ENCODE measurements at regions not wholly inside any gene's neighbourhood (a gene's known extent, or its start where the extent isn't known, plus 50 kb on each side); places are given as distances from the start of the nearest gene placed in this dataset.

DNA sequence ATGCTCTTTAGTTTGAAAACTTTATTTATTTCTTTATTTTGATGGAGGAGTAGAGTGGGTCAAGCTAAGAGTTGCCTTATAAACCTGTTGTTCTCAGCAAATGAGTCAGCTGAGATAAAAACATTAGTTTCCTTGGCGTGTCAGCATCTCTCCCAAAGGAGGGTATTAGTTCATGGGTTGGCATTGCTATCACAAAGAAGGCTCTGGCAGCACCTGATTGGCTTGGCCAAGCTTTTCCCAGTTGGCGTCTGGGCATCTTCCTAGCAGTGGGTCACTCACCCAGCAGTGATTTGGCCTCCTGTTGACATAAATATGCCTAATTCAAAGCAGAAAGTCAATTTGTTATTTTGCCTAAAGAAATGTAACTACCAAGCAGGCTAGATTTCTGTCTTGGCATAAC is 200.7 kb upstream of the TNP1 start:
- TF ChIP-seq, protein P1, sequence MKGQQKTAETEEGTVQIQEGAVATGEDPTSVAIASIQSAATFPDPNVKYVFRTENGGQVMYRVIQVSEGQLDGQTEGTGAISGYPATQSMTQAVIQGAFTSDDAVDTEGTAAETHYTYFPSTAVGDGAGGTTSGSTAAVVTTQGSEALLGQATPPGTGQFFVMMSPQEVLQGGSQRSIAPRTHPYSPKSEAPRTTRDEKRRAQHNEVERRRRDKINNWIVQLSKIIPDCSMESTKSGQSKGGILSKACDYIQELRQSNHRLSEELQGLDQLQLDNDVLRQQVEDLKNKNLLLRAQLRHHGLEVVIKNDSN (IDR thresholded peaks at IDR 0.05; ENCODE audit: borderline replicate concordance, extremely low read length, insufficient read depth, low read depth, low read length): no peak
- no peak for TF ChIP-seq PML (IDR thresholded peaks at IDR 0.05; ENCODE audit: low read length)
- in situ Hi-C loops (cut with MboI) (no loop called here), intact Hi-C loops (cut with micrococcal nuclease; ENCODE audit: unreplicated experiment) (no loop called here)
- no peak overlapping the region for H3K4me2 ChIP-seq (ENCODE audit: control insufficient read depth, insufficient read depth)
- FAIRE-seq: no peak
- BruUV-seq (replicated peaks): no TSS peak
- no peaks in the 10 kb centered on the region for H3K27me3 ChIP-seq (replicated peaks in 1 of 2; ENCODE audit: control insufficient read depth in 2 of 2, insufficient read depth in 2 of 2, low read length in 1 of 2)
- no peaks in the 10 kb centered on the region for H3K9me3 ChIP-seq (replicated peaks; ENCODE audit: control insufficient read depth, insufficient read depth, low read length)
- H3K27ac ChIP-seq (ENCODE audit: control insufficient read depth, insufficient read depth): no peak overlapping the region
- H2AFZ ChIP-seq (ENCODE audit: control insufficient read depth, low read depth, low read length): no peak overlapping the region
- SMC1A ChIA-PET (ENCODE audit: uncharacterized antibody, unreplicated experiment): interaction anchor here (1.5 kb wide), 1 partner anchor 19 kb away, joined by 3 read pairs; no protein-coding TSS in a partner anchor
- POLR2A ChIA-PET: no interaction called here
- RAD21 ChIA-PET (ENCODE audit: unreplicated experiment): no interaction called here
- no peak for DNase-seq (ENCODE audit: low read depth, low spot score)
- H3K4me1 ChIP-seq (ENCODE audit: control insufficient read depth, insufficient read depth, low read length): peaks cover 5% of the 10 kb centered on the region; the same call in 1 of the 2 replicates
- no peak overlapping the region for H3K4me3 ChIP-seq
- WGBS (ENCODE audit: insufficient coverage, insufficient replicate concordance, low lambda C conversion rate, missing lambda C conversion rate): 12% methylated on average over 2 of the region's 2 CpGs
- CTCF ChIA-PET: no interaction called here
- no peaks in the 10 kb centered on the region for H4K20me1 ChIP-seq (ENCODE audit: control insufficient read depth, insufficient read depth)
- no peak for ATAC-seq
- no peak overlapping the region for H3K9ac ChIP-seq (ENCODE audit: control insufficient read depth, insufficient read depth, low read length)
- H3K79me2 ChIP-seq (ENCODE audit: control insufficient read depth, insufficient read depth, low read length): no peaks in the 10 kb centered on the region
- no peaks in the 10 kb centered on the region for H3K36me3 ChIP-seq (ENCODE audit: control insufficient read depth in 2 of 2, insufficient read depth in 2 of 2, low read length in 1 of 2)

DNA sequence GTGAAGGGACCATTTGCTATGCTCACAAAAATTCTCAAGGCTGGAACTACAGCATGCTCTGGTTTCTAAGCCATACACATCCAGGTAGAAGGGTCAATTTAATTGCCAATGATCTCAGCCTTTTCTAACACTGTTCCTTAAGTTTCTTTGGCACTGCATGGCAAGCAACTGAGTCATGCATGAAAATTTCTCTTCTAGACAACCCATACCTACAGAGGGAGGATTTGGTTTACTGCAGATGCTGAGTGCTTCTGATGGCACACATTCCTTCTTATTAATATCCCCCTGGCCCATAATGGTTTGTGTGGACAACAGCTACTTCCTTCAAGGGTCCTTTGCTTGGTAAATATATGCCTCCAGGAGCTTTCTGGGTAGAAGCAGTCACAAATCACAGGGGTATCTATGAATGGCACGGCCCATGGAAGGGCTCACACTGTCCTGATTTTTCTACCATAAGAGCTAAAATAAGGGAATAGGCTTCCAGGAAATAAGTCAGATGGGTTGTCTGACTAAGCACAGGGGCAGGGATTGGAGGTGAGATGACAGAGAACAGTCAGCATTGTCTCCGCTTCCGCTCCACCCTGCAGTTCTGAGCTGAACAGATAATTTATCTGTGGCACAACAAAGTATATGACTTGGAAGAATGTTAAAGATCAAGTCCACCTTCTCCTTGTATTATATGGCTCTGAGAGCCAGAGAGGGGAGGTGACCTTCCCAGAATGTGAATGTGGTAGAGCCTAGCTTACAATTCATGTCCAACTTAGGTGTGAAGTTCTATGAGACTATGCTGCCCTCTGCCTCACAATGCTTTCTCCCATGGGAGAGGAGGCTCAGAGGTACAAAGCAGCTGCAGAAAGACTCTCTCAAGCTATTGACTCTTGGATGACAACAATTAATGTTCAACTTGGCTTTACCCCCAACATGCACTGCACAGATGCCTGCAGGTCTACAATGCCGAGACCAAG is 199.2 kb upstream of the TNP1 start:
- ChIA-PET RAD21 (ENCODE audit: unreplicated experiment) (no interaction called here), CTCF (interaction anchor here (0.9 to 2.0 kb wide), 4 partner anchors 14 to 107 kb away, joined by 3 to 5 read pairs (median 4); no protein-coding TSS in a partner anchor), SMC1A (ENCODE audit: uncharacterized antibody, unreplicated experiment) (interaction anchor here (1.5 kb wide), 1 partner anchor 20 kb away, joined by 3 read pairs; no protein-coding TSS in a partner anchor), POLR2A (no interaction called here)
- H3K4me1 ChIP-seq (ENCODE audit: control insufficient read depth, insufficient read depth, low read length): 0 out of 2 replicates have a peak, but pooled peaks cover under 1% of the 10 kb centered on the region
- TF ChIP-seq ZNF622 (IDR thresholded peaks at IDR 0.05) (no peak), ZNF24 (IDR thresholded peaks at IDR 0.05) (no peak), POLR2AphosphoS5 (IDR thresholded peaks at IDR 0.05; ENCODE audit: low read length) (no peak), CBX3 (IDR thresholded peaks at IDR 0.05; ENCODE audit: borderline replicate concordance, low read depth) (no peak), MTA3 (IDR thresholded peaks at IDR 0.05; ENCODE audit: borderline replicate concordance, low read length) (no peak), YBX1 (IDR thresholded peaks at IDR 0.05) (no peak), PML (IDR thresholded peaks at IDR 0.05; ENCODE audit: low read length) (no peak), STAT1 (conservative IDR thresholded peaks at IDR 0.05) (no peak), SREBF1 (IDR thresholded peaks at IDR 0.05; ENCODE audit: low read length) (no peak), CHD4 (IDR thresholded peaks at IDR 0.05) (no peak), NFYB (IDR thresholded peaks at IDR 0.05; ENCODE audit: insufficient read depth, low read depth, low read length) (no peak), BMI1 (IDR thresholded peaks at IDR 0.05; ENCODE audit: borderline replicate concordance) (no peak), GATAD2B (conservative IDR thresholded peaks at IDR 0.05; ENCODE audit: low read depth) (no peak), EZH2 (IDR thresholded peaks at IDR 0.05; ENCODE audit: borderline replicate concordance, control insufficient read depth, low read depth, low read length) (no peak)
- TF ChIP-seq, protein P2, sequence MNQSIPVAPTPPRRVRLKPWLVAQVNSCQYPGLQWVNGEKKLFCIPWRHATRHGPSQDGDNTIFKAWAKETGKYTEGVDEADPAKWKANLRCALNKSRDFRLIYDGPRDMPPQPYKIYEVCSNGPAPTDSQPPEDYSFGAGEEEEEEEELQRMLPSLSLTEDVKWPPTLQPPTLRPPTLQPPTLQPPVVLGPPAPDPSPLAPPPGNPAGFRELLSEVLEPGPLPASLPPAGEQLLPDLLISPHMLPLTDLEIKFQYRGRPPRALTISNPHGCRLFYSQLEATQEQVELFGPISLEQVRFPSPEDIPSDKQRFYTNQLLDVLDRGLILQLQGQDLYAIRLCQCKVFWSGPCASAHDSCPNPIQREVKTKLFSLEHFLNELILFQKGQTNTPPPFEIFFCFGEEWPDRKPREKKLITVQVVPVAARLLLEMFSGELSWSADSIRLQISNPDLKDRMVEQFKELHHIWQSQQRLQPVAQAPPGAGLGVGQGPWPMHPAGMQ (IDR thresholded peaks at IDR 0.05; ENCODE audit: borderline replicate concordance): no peak
- H3K9ac ChIP-seq (ENCODE audit: control insufficient read depth, insufficient read depth, low read length): no peak overlapping the region
- H2AFZ ChIP-seq (ENCODE audit: control insufficient read depth, low read depth, low read length): no peak overlapping the region
- H3K79me2 ChIP-seq (ENCODE audit: control insufficient read depth, insufficient read depth, low read length): no peaks in the 10 kb centered on the region
- no peaks in the 10 kb centered on the region for H3K9me3 ChIP-seq (replicated peaks; ENCODE audit: control insufficient read depth, insufficient read depth, low read length)
- no TSS peak for BruUV-seq (replicated peaks)
- WGBS (ENCODE audit: insufficient coverage, insufficient replicate concordance, low lambda C conversion rate, missing lambda C conversion rate): 71% methylated on average over 4 of the region's 4 CpGs
- DNase-seq (ENCODE audit: low read depth, low spot score): no peak
- H3K4me2 ChIP-seq (ENCODE audit: control insufficient read depth, insufficient read depth): no peak overlapping the region
- H3K27ac ChIP-seq (ENCODE audit: control insufficient read depth, insufficient read depth): no peak overlapping the region
- no peak for FAIRE-seq
- no peaks in the 10 kb centered on the region for H3K27me3 ChIP-seq (replicated peaks in 1 of 2; ENCODE audit: control insufficient read depth in 2 of 2, insufficient read depth in 2 of 2, low read length in 1 of 2)
- ATAC-seq: no peak
- in situ Hi-C loops (cut with MboI) (no loop called here), intact Hi-C loops (cut with micrococcal nuclease; ENCODE audit: unreplicated experiment) (loop anchor here (10.0 kb wide), 1 partner anchor 106 kb away; no protein-coding TSS in a partner anchor)
- H3K36me3 ChIP-seq (ENCODE audit: control insufficient read depth in 2 of 2, insufficient read depth in 2 of 2, low read length in 1 of 2): no peaks in the 10 kb centered on the region
- H4K20me1 ChIP-seq (ENCODE audit: control insufficient read depth, insufficient read depth): no peaks in the 10 kb centered on the region
- H3K4me3 ChIP-seq: no peak overlapping the region

Data from GM12878 (cell line).